GM23338 (cell line): ENCODE measurements at regions not wholly inside any gene's neighbourhood (a gene's known extent, or its start where the extent isn't known, plus 50 kb on each side); places are given as distances from the start of the nearest gene placed in this dataset.

Experiments
- ATAC-seq: fragments of 200-7000 bp; cut with Tn5 transposase; 3 replicates; pipeline ENCODE4 v1.9.1; 2020
- DNase-seq: peaks from one replicate; pipeline ENCODE4 v3.0.0-alpha.2; 2015; ENCODE audit warnings: low spot score
- H2AFZ ChIP-seq: fragments of 200-600 bp; sonication (generic); 2 replicates; pipeline ENCODE4 v1.8.0; 2016; ENCODE audit warnings: antibody characterized with exemption, mild to moderate bottlenecking, moderate library complexity
- H3F3A ChIP-seq: fragments of 200-600 bp; sonication (generic); replicated peaks from 2 replicates; pipeline ENCODE4 v1.8.0; 2017; ENCODE audit warnings: antibody characterized with exemption, mixed run types, low read depth
- H3K27ac ChIP-seq: fragments of 200-600 bp; sonication (generic); 2 replicates; pipeline ENCODE4 v1.6.1; 2016; ENCODE audit warnings: low read depth
- H3K27me3 ChIP-seq: fragments of 200-600 bp; sonication (generic); 2 replicates; pipeline ENCODE4 v1.8.0; 2016; ENCODE audit warnings: mild to moderate bottlenecking, mixed run types, moderate library complexity; ENCODE audit not compliant: insufficient read depth
- H3K36me3 ChIP-seq: fragments of 200-600 bp; sonication (generic); 2 replicates; pipeline ENCODE4 v1.8.0; 2016; ENCODE audit warnings: mild to moderate bottlenecking; ENCODE audit not compliant: insufficient read depth
- H3K4me1 ChIP-seq: fragments of 200-600 bp; sonication (generic); 2 replicates; pipeline ENCODE4 v1.8.0; 2016; ENCODE audit warnings: mild to moderate bottlenecking, moderate library complexity; ENCODE audit not compliant: insufficient read depth
- H3K4me2 ChIP-seq: fragments of 200-600 bp; sonication (generic); 2 replicates; pipeline ENCODE4 v1.7.1; 2017; ENCODE audit warnings: mixed run types
- H3K4me3 ChIP-seq: fragments of 200-600 bp; sonication (generic); 2 replicates; pipeline ENCODE4 v1.6.1; 2016; ENCODE audit warnings: mixed run types
- H3K79me2 ChIP-seq: fragments of 200-600 bp; sonication (generic); replicated peaks from 2 replicates; pipeline ENCODE4 v1.8.0; 2017; ENCODE audit warnings: mild to moderate bottlenecking; ENCODE audit not compliant: insufficient read depth
- H3K9me2 ChIP-seq: fragments of 200-600 bp; sonication (generic); 2 replicates; pipeline ENCODE4 v1.8.0; 2017; ENCODE audit not compliant: insufficient read depth
- H4K20me1 ChIP-seq: fragments of 200-600 bp; sonication (generic); replicated peaks from 2 replicates; pipeline ENCODE4 v1.8.0; 2017; ENCODE audit warnings: mild to moderate bottlenecking; ENCODE audit not compliant: insufficient read depth
- H3K27ac Mint-ChIP-seq: 2 replicates; pipeline ENCODE4 v1.8.0; 2020; ENCODE audit warnings: inconsistent platforms, mild to moderate bottlenecking, moderate library complexity, mixed read lengths
- H3K27me3 Mint-ChIP-seq: 3 replicates; pipeline ENCODE4 v1.8.0; 2022; ENCODE audit warnings: low read depth, mild to moderate bottlenecking, moderate library complexity, mixed read lengths, inconsistent platforms; ENCODE audit not compliant: insufficient read depth, poor library complexity
- H3K36me3 Mint-ChIP-seq: 3 replicates; pipeline ENCODE4 v1.8.0; 2021; ENCODE audit warnings: low read depth, mild to moderate bottlenecking, inconsistent platforms, moderate library complexity, mixed read lengths
- H3K4me1 Mint-ChIP-seq: 3 replicates; pipeline ENCODE4 v1.8.0; 2020; ENCODE audit warnings: mild to moderate bottlenecking, inconsistent platforms, mixed read lengths
- H3K4me3 Mint-ChIP-seq: 3 replicates; pipeline ENCODE4 v1.8.0; 2021; ENCODE audit warnings: moderate library complexity, mild to moderate bottlenecking, inconsistent platforms, mixed read lengths
- H3K9me3 Mint-ChIP-seq: 3 replicates; pipeline ENCODE4 v1.8.0; 2020; ENCODE audit warnings: moderate library complexity, mild to moderate bottlenecking, inconsistent platforms, mixed read lengths
- CREB1 ChIP-seq: fragments of 250-450 bp; sonication (Bioruptor Pico); IDR thresholded peaks from 2 replicates; pipeline ENCODE4 v1.5.0; 2020; ENCODE audit warnings: low read depth, mild to moderate bottlenecking, moderate library complexity
- CTCF ChIP-seq, 2 experiments: fragments of 200-600 bp in 1 of 2; sonication (generic) in 1 of 2; conservative IDR thresholded peaks; 2 replicates each; pipeline versions ENCODE4 v1.5.1 to v1.6.1; 2016 to 2017; ENCODE audit warnings: antibody characterized with exemption in 2 of 2, low read depth in 2 of 2, mild to moderate bottlenecking in 2 of 2, moderate library complexity in 1 of 2
- EZH2 ChIP-seq: fragments of 200-600 bp; sonication (generic); IDR thresholded peaks from one replicate; pipeline ENCODE4 v1.8.0; 2017; ENCODE audit warnings: antibody characterized with exemption, mild to moderate bottlenecking, low read depth; ENCODE audit not compliant: unreplicated experiment
- EZH2phosphoT487 ChIP-seq: fragments of 200-600 bp; sonication (generic); IDR thresholded peaks from one replicate; pipeline ENCODE4 v1.8.1; 2018; ENCODE audit warnings: antibody characterized with exemption; ENCODE audit not compliant: unreplicated experiment
- JUNB ChIP-seq: IDR thresholded peaks from one replicate; pipeline ENCODE4 v1.6.1; 2016; ENCODE audit warnings: antibody characterized with exemption; ENCODE audit not compliant: unreplicated experiment
- NANOG ChIP-seq: IDR thresholded peaks from 2 replicates; pipeline ENCODE4 v1.6.1; 2016; ENCODE audit warnings: antibody characterized with exemption, borderline replicate concordance
- POLR2AphosphoS5 ChIP-seq: IDR thresholded peaks from 2 replicates; pipeline ENCODE4 v1.6.1; 2016; ENCODE audit warnings: antibody characterized with exemption, low read depth
- ZNF331 ChIP-seq: fragments of 250-450 bp; sonication (Bioruptor Pico); IDR thresholded peaks from 2 replicates; pipeline ENCODE4 v1.5.0; 2020; ENCODE audit warnings: low read depth, mild to moderate bottlenecking, moderate library complexity
- ZNF462 ChIP-seq: fragments of 250-450 bp; sonication (Bioruptor Pico); IDR thresholded peaks from 2 replicates; pipeline ENCODE4 v1.5.0; 2020; ENCODE audit warnings: mild to moderate bottlenecking, moderate library complexity

GRCh38 chr18:77601567-77601966 lies 351.9 kb downstream of the GALR1 start (continued):
- TF ChIP-seq CTCF (conservative IDR thresholded peaks at IDR 0.05; ENCODE audit: low read depth in 2 of 2) (no peak), EZH2phosphoT487 (no peak), EZH2 (no peak)

GRCh38 chr18:77607087-77607486 lies 357.4 kb downstream of the GALR1 start:
- peaks cover 9% of the 10 kb centered on the region; the same call in 2 of the 3 replicates for H3K36me3 Mint-ChIP-seq

More at GRCh38 chr18:77607087-77607486, 357.4 kb downstream of the GALR1 start:
- no peak overlapping the region for H3K4me3 Mint-ChIP-seq
- Histone ChIP-seq H3K36me3 (no peaks in the 10 kb centered on the region), H3K4me3 (no peak overlapping the region), H3K4me2 (no peak overlapping the region), H3K9me2 (no peaks in the 10 kb centered on the region), H3F3A (no peaks in the 10 kb centered on the region), H2AFZ (no peak overlapping the region), H3K27me3 (no peaks in the 10 kb centered on the region), H3K27ac (no peak overlapping the region), H3K4me1 (no peaks in the 10 kb centered on the region), H3K79me2 (no peaks in the 10 kb centered on the region), H4K20me1 (no peaks in the 10 kb centered on the region)
- peaks cover 43% of the 10 kb centered on the region for H3K9me3 Mint-ChIP-seq
- no peaks in the 10 kb centered on the region for H3K4me1 Mint-ChIP-seq
- ATAC-seq (no peak), DNase-seq (no peak)
- H3K27ac Mint-ChIP-seq, result no peak overlapping the region
- TF ChIP-seq POLR2AphosphoS5, result no peak
- no peak for TF ChIP-seq JUNB
- TF ChIP-seq NANOG, result no peak
- no peak for TF ChIP-seq CTCF (conservative IDR thresholded peaks at IDR 0.05; ENCODE audit: low read depth in 2 of 2)
- no peak for TF ChIP-seq CREB1 (CRISPR knock-in tag)
- no peak for TF ChIP-seq ZNF331 (CRISPR knock-in tag)
- no peak for TF ChIP-seq ZNF462 (CRISPR knock-in tag)
- H3K27me3 Mint-ChIP-seq, result peaks cover 2% of the 10 kb centered on the region
